Panc1 (cell line): ENCODE measurements at regions not wholly inside any gene's neighbourhood (a gene's known extent, or its start where the extent isn't known, plus 50 kb on each side); places are given as distances from the start of the nearest gene placed in this dataset.

ENCODE experiments used
- ATAC-seq: fragments of 200-7000 bp; cut with Tn5 transposase; 2 replicates; pipeline ENCODE4 v1.9.1; 2020; ENCODE audit warnings: mild to moderate bottlenecking, moderate library complexity
- BruUV-seq: library from RNA; stranded (reverse); fragments of 400-500 nt; replicated peaks from 2 replicates; lab custom pipeline; 2021; lab: Mats Ljungman, UMichigan
- CTCF ChIA-PET: fragments of 300-600 bp; sonication (Branson Sonifier 250); formaldehyde crosslinking; loops from one replicate; lab custom pipeline; 2022; ENCODE audit warnings: antibody characterized with exemption; lab: Charles Lee
- POLR2A ChIA-PET: fragments of 300-600 bp; sonication (Branson Sonifier 250); formaldehyde crosslinking; loops from one replicate; lab custom pipeline; 2022; ENCODE audit warnings: antibody characterized with exemption; lab: Charles Lee
- DNase-seq: peaks from one replicate; pipeline ENCODE4 v3.0.0-alpha.2; 2010; ENCODE audit warnings: low read depth, low spot score
- H3K27ac ChIP-seq: 2 replicates; pipeline ENCODE4 v1.5.1; 2011; ENCODE audit warnings: mild to moderate bottlenecking, low read length, inconsistent platforms
- H3K27me3 ChIP-seq: fragments of 200-500 bp; sonication (Bioruptor generic); 2 replicates; pipeline ENCODE4 v1.6.0; 2014; ENCODE audit warnings: low read length, inconsistent platforms; ENCODE audit not compliant: control insufficient read depth, insufficient read depth
- H3K36me3 ChIP-seq: fragments of 200-500 bp; sonication (Bioruptor generic); 2 replicates; pipeline ENCODE4 v1.5.1; 2014; ENCODE audit warnings: inconsistent platforms, mild to moderate bottlenecking, low read length, moderate library complexity; ENCODE audit not compliant: control insufficient read depth, insufficient read depth
- H3K4me1 ChIP-seq: 2 replicates; pipeline ENCODE4 v1.5.1; 2011; ENCODE audit warnings: inconsistent platforms, mild to moderate bottlenecking, low read length, moderate library complexity; ENCODE audit not compliant: control insufficient read depth, insufficient read depth
- H3K4me3 ChIP-seq, 2 experiments: 2 replicates each; pipeline ENCODE4 v1.5.1; 2011 to 2012; ENCODE audit warnings: low read depth in 2 of 2, low read length in 2 of 2, mild to moderate bottlenecking in 2 of 2, inconsistent platforms in 1 of 2, moderate library complexity in 1 of 2
- H3K9me3 ChIP-seq: fragments of 200-500 bp; sonication (Bioruptor generic); 2 replicates; pipeline ENCODE4 v1.5.1; 2014; ENCODE audit warnings: low read depth, mild to moderate bottlenecking, inconsistent platforms, low read length, moderate library complexity; ENCODE audit not compliant: control insufficient read depth, insufficient read depth
- CTCF ChIP-seq: fragments of 450-650 bp; IDR thresholded peaks from 2 replicates; pipeline ENCODE4 v1.5.1; 2017; ENCODE audit warnings: mild to moderate bottlenecking
- POLR2AphosphoS5 ChIP-seq: IDR thresholded peaks from 2 replicates; pipeline ENCODE4 v1.6.1; 2012; ENCODE audit warnings: mild to moderate bottlenecking, low read depth, low read length, moderate library complexity
- REST ChIP-seq, 2 experiments: IDR thresholded peaks; 2 replicates each; pipeline ENCODE4 v1.6.1; 2011 to 2012; ENCODE audit warnings: low read depth in 2 of 2, control low read depth in 1 of 2, low read length in 1 of 2, mild to moderate bottlenecking in 1 of 2, moderate library complexity in 1 of 2; ENCODE audit not compliant: insufficient read depth in 1 of 2
- SIN3A ChIP-seq: IDR thresholded peaks from 2 replicates; pipeline ENCODE4 v1.6.1; 2012; ENCODE audit warnings: low read depth, mild to moderate bottlenecking, low read length, moderate library complexity, borderline replicate concordance; ENCODE audit not compliant: insufficient read depth
- TCF7L2 ChIP-seq: IDR thresholded peaks from 2 replicates; pipeline ENCODE4 v1.6.1; 2011; ENCODE audit warnings: mild to moderate bottlenecking, low read depth, low read length, inconsistent platforms
- in situ Hi-C: cut with HindIII; loops from 2 replicates; pipeline ENCODE4 v1.10.0; 2016; ENCODE audit warnings: low sequenced_read_pairs, low pct_unique_long_range_greater_than_20kb
- intact Hi-C: fragments of 100-400 bp; cut with micrococcal nuclease; formaldehyde crosslinking; loops from one replicate; pipeline ENCODE4 v1.10.0; 2022; ENCODE audit not compliant: unreplicated experiment

GRCh38 chr7:46109437-46109836, 188.4 kb upstream of the IGFBP3 start:
- Histone ChIP-seq H3K4me1 (no peaks in the 10 kb centered on the region), H3K9me3 (peaks cover 3% of the 10 kb centered on the region; the same call in 1 of the 2 replicates), H3K27ac (no peak overlapping the region), H3K27me3 (no peaks in the 10 kb centered on the region), H3K4me3 (no peak overlapping the region), H3K36me3 (no peaks in the 10 kb centered on the region)
- no TSS peak for BruUV-seq
- no peak for ATAC-seq
- intact Hi-C loops: no loop called here
- TF ChIP-seq SIN3A (no peak), TCF7L2 (no peak), REST (IDR thresholded peaks at IDR 0.05; ENCODE audit: insufficient read depth in 1 of 2, low read depth in 2 of 2, low read length in 1 of 2) (no peak), POLR2AphosphoS5 (no peak), CTCF (no peak)
- no peak for DNase-seq
- ChIA-PET POLR2A (no interaction called here), CTCF (no interaction called here)
- in situ Hi-C loops: no loop called here

DNA sequence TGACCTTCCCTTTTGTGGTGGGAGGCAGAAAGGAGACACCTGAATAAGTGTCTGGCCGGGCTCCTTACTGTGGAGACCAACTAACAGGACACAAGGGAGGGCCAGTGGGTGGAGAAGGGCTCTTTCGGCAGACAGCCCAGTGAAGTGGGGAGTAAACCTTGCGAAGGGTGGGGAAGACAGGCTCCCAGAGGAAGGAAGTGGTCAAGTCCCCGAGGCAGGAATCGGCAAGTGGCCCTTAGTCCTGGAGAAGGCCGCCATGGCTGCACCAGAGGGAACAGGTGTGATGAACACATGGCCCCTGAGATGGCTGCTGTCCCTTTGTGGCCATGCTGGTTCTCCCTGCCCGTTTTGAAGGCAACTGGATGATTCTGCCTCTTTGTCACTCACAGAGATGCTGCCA, 187.2 kb upstream of the IGFBP3 start:
- no peaks in the 10 kb centered on the region for H3K4me1 ChIP-seq

More for the DNA sequence above, 187.2 kb upstream of the IGFBP3 start:
- ATAC-seq (no peak), DNase-seq (no peak)
- ChIA-PET CTCF (no interaction called here), POLR2A (interaction anchor here (0.6 kb wide), 1 partner anchor 442 kb away, joined by 3 read pairs; no protein-coding TSS in a partner anchor)
- no peak overlapping the region for H3K27ac ChIP-seq
- H3K36me3 ChIP-seq: no peaks in the 10 kb centered on the region
- no TSS peak for BruUV-seq
- H3K9me3 ChIP-seq: peaks cover 3% of the 10 kb centered on the region
- TF ChIP-seq SIN3A (no peak), POLR2AphosphoS5 (no peak), TCF7L2 (no peak), REST (IDR thresholded peaks at IDR 0.05; ENCODE audit: insufficient read depth in 1 of 2, low read depth in 2 of 2, low read length in 1 of 2) (no peak), CTCF (no peak)
- in situ Hi-C loops: no loop called here
- intact Hi-C loops: no loop called here
- no peak overlapping the region for H3K4me3 ChIP-seq
- H3K27me3 ChIP-seq: no peaks in the 10 kb centered on the region
